Caki2 (cell line): ENCODE measurements at regions not wholly inside any gene's neighbourhood (a gene's known extent, or its start where the extent isn't known, plus 50 kb on each side); places are given as distances from the start of the nearest gene placed in this dataset.

Source experiments
- DNase-seq: peaks from one replicate; pipeline ENCODE4 v3.0.0-alpha.2; 2015; ENCODE audit warnings: low read depth
- in situ Hi-C: cut with HindIII; loops from 2 replicates; pipeline ENCODE4 v1.10.0; 2016; ENCODE audit warnings: low sequenced_read_pairs, low pct_unique_long_range_greater_than_20kb, mixed read lengths

GRCh38 chr15:37731146-37731746 lies 203.2 kb upstream of the TMCO5A start:
- in situ Hi-C loops = no loop called here
- DNase-seq = no peak

- in situ Hi-C loops = no loop called here
- DNase-seq = no peak
Observed at GRCh38 chr15:37733628-37734027, 200.8 kb upstream of the TMCO5A start.

GRCh38 chr15:37740623-37741141 lies 193.8 kb upstream of the TMCO5A start:
- in situ Hi-C loops = no loop called here
- no peak for DNase-seq

- no peak for DNase-seq
- in situ Hi-C loops = no loop called here
Observed at GRCh38 chr15:37743826-37744225, 190.6 kb upstream of the TMCO5A start.

GRCh38 chr15:37744521-37744920 lies 189.9 kb upstream of the TMCO5A start:
- in situ Hi-C loops = no loop called here
- no peak for DNase-seq

- in situ Hi-C loops = no loop called here
- no peak for DNase-seq
Observed at GRCh38 chr15:37751401-37751800, 183.0 kb upstream of the TMCO5A start.

- DNase-seq = no peak
- in situ Hi-C loops = no loop called here
Observed at GRCh38 chr15:37756407-37756806, 178.0 kb upstream of the TMCO5A start.

DNA sequence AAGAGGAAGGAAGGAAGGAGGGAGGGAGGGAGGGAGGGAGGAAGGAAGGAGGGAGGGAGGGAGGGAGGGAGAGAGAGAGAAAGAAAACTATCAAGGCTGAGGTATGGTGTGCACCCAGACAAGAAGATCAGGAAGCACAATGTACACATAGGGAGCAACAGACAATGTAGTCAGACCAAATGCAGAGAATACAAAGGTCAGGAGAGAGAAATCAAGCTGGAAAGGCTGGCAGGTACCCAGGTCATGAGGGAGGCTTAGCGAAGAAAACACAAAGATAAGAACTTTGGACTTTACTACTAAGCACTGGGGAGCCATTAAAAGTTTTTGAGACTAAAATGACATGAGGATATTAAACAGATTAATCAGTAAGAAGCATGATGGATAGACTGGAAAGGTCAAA lies 176.0 kb upstream of the TMCO5A start:
- in situ Hi-C loops = no loop called here
- no peak for DNase-seq

GRCh38 chr15:37764733-37765191 lies 169.7 kb upstream of the TMCO5A start:
- peak; percentile 44 for DNase-seq
- in situ Hi-C loops = no loop called here

GRCh38 chr15:37765786-37766185 lies 168.7 kb upstream of the TMCO5A start:
- in situ Hi-C loops = no loop called here
- DNase-seq = no peak

DNA sequence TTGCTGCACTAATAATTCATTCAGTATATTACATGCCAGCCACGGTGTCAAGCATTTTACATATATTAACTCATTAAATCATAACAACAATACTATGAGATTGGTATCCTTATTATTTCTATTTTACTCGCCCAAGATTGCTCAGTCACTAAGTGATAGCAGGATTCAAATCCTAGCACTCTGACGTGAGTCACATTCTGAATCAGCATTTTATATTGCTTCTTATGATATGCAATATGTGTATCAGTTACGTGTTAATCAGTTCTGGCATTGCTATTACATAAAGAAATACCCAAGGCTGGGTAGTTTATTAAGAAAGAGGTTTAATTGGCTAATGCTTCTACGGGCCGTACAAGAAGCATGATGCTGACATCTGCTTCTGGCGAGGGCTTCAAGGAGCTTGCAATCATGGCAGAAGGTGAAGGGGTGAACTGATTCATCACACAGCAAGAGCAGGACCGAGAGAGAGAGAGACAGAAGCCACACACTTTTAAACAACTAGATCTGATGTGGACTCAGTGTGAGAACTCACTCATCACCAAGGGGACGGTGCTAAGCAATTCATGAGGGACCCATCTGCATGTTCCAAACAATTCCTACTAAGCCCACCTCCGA lies 166.5 kb upstream of the TMCO5A start:
- in situ Hi-C loops = no loop called here
- DNase-seq = no peak

DNA sequence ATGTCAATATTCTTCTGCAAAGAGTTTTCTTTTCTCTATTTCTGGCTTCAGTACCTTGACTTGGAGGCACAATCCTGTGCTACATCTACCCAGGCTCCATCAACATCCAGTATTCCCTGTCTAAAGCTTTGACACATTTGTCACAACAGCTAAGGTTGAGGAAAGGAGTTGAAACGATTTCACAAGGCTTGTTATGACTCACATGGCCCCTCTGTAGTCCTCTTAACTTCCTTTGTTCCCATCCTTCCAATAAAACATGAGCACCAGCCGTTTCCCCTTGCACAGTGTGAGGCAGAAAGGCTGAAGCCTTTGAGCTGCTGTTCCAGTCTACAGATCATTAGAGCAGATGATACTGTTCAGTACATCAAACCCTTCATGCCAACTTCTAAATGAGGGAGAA lies 163.0 kb upstream of the TMCO5A start:
- in situ Hi-C loops = no loop called here
- no peak for DNase-seq

DNA sequence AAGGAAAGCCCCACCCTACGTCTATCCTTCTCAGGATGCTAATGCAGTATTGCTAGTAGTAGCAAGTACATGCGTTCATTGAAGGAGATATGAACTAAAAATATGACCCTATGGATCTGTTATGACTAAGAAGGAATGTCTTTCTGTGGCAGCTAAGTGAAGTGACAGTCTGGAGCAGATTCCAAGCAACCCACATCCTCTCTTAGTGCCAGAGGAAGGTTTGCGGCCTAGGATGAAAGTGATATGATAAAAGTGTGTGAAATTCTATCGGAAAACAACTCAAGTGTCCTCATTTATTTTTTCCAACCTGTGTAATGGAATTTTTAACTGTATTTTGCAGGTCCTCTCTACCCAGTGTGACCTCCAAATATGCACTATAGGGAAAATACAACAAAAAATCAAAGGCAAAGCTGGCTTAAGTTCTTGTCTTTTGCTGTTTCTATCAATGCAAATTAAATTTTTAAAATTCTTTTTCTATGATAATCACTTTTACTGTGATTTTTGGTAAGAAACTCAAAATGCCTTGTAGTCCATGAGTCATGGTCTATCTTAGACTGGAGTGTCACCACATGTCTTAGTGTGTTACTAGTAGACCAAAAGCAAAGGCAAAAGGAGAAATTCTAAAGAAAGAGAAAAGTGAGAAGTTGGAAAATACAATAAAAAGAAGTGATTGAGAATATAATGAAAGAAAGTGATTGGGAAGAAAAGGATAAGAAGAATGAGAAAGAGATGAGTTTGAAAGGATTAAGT lies 161.2 kb upstream of the TMCO5A start:
- in situ Hi-C loops = no loop called here
- no peak for DNase-seq

DNA sequence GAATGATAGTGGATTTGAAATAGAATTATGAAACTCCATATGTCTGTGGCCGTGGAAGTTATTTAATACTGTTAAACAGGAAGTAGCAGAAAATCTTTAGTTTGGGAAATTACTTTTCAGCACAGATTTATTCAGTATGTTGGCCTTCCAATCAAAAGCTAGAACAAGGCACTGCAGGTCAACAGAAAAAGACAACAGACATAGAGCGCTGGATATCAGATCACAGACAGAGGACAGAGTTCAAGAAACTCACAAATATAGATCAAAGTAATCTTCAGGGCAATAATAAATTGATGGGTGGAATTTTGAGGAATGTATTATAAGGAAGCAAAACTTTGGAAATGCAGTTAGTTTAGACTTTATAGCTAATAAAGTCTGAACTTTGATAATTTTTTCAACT lies 159.5 kb upstream of the TMCO5A start:
- DNase-seq = no peak
- in situ Hi-C loops = no loop called here

GRCh38 chr15:37777006-37777405 lies 157.4 kb upstream of the TMCO5A start:
- DNase-seq = no peak
- in situ Hi-C loops = no loop called here

GRCh38 chr15:37783290-37783689 lies 151.2 kb upstream of the TMCO5A start:
- no peak for DNase-seq
- in situ Hi-C loops = no loop called here

DNA sequence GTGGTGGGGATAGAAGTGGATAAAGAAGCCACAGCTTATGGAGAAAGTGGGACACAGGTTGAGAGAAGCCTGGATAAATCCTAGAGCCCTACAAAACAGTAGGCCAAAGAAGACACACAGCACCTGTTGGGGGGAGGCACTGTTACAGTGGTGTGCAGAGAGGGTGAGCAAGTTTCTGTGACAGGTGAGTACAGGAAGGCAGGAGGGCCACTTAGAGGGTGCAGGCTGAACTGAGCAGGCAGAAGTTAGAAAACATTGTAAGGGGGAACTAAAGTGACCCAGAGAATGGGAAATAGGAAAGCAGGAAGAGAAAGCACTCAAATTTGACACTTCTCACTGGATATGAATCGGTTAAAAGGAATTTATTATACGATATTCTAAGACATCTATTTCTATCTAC lies 146.1 kb upstream of the TMCO5A start:
- in situ Hi-C loops = no loop called here

GRCh38 chr15:37788767-37789396 lies 145.6 kb upstream of the TMCO5A start:
- DNase-seq = no peak
- in situ Hi-C loops = no loop called here

More for the DNA sequence above, 146.1 kb upstream of the TMCO5A start:
- DNase-seq = no peak

DNA sequence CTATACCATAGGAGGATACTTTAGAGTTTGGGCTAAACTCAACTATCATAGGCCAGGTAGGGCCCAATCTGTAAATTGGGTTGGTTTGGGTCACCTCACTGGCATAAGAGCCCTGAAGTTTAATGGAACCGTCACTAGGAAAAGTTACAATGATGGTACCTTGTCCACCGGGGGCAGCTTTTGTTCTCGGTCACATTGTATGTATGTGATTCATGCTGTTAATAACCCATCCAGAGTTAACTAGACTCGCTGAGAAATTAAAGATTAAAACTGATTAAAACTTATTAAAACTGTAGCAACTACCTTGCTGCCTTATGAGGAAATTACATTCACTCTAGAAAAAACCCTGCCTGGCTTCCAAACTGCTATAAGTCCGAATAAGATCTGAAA lies 145.0 kb upstream of the TMCO5A start:
- in situ Hi-C loops = no loop called here
- DNase-seq = peak; percentile 5
